Coronary artery (tissue), 2 donors: ENCODE measurements at regions not wholly inside any gene's neighbourhood (a gene's known extent, or its start where the extent isn't known, plus 50 kb on each side); places are given as distances from the start of the nearest gene placed in this dataset.
"Not testable (repeated sequence)": the region's sequence is repeated elsewhere in the genome, so short reads cannot be mapped to it uniquely, and the experiment has no call there.

Source experiments
- DNase-seq: peaks from one replicate; pipeline ENCODE4 v3.0.0-alpha.2; 2017; ENCODE audit warnings: low spot score
- H3K27ac ChIP-seq, 2 donors: fragments of 200-600 bp; sonication (generic); one replicate each; pipeline ENCODE4 v1.5.1; 2016 to 2019
- H3K4me3 ChIP-seq: fragments of 200-600 bp; sonication (generic); 2 replicates; pipeline ENCODE4 v1.5.1; 2016; ENCODE audit warnings: mild to moderate bottlenecking, moderate library complexity
- TF ChIP-seq, protein P1 (sequence below): fragments of 200-600 bp; sonication (generic); IDR thresholded peaks from one replicate; pipeline ENCODE4 v1.5.1; 2019; ENCODE audit warnings: antibody characterized with exemption

DNA sequence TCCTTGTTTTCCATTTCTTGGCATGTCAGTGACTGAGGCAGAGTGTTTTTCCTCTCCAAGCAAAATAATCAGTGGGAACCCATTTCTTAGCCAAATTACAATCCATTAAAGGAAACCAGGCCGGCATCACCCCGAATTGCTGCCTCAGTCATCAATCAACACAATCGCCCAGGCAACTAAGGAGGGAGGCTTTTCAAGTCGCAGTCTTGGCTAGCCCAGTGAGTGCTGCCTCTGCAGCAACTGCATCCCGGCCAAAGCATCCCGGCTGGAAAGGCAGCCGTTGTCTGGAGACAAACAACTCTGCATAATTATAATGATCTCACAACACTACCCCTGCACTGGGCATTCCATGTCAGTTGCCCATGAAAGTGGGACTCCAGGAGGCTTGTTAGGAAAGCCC is 213.5 kb upstream of the PRICKLE2 start:
- DNase-seq, result no peak
- Histone ChIP-seq H3K27ac (no peak overlapping the region), H3K4me3 (no peak overlapping the region)
- TF ChIP-seq, protein P1, sequence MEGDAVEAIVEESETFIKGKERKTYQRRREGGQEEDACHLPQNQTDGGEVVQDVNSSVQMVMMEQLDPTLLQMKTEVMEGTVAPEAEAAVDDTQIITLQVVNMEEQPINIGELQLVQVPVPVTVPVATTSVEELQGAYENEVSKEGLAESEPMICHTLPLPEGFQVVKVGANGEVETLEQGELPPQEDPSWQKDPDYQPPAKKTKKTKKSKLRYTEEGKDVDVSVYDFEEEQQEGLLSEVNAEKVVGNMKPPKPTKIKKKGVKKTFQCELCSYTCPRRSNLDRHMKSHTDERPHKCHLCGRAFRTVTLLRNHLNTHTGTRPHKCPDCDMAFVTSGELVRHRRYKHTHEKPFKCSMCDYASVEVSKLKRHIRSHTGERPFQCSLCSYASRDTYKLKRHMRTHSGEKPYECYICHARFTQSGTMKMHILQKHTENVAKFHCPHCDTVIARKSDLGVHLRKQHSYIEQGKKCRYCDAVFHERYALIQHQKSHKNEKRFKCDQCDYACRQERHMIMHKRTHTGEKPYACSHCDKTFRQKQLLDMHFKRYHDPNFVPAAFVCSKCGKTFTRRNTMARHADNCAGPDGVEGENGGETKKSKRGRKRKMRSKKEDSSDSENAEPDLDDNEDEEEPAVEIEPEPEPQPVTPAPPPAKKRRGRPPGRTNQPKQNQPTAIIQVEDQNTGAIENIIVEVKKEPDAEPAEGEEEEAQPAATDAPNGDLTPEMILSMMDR, result no peak

DNA sequence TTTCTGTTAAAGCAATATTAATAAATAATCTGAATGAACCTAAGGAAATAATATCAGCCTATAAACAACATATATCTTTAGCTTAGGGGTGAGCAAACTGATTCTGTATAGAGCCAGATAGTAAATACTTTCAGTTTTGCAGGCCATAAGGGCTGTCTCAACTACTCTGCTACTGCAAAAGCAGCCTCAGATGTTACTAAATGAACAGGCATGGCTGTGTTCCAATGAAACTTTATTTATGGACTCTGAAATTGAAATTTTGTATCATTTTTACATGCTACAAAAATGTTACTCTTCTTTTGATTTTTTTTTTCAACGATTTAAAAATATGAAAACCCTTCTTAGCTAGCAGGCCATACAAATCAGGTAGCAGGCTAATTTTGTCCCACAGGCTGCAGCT is 212.8 kb upstream of the PRICKLE2 start:
- Histone ChIP-seq H3K4me3 (no peak overlapping the region), H3K27ac (no peak overlapping the region)
- TF ChIP-seq, protein P1, result no peak
- no peak for DNase-seq

DNA sequence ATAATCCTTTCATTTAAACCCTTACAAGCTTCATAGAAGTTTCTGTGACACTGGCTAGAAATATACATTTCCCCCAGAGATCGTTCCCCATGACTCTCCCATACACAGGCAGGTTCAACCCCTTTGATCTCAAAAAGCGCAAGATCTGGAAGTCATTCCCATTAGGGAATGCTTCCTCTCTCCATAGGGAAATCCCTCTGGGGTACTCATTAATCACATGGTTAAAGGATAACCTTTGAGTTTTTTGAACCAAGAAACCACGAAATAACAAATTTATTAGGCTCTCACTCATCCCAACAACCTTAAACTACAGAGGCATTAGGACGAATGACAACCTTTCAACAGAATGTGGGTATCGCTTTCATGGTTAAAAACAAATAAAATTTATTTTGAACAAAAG is 211.9 kb upstream of the PRICKLE2 start:
- no peak for DNase-seq
- Histone ChIP-seq H3K27ac (no peak overlapping the region), H3K4me3 (no peak overlapping the region)
- TF ChIP-seq, protein P1, result no peak

DNA sequence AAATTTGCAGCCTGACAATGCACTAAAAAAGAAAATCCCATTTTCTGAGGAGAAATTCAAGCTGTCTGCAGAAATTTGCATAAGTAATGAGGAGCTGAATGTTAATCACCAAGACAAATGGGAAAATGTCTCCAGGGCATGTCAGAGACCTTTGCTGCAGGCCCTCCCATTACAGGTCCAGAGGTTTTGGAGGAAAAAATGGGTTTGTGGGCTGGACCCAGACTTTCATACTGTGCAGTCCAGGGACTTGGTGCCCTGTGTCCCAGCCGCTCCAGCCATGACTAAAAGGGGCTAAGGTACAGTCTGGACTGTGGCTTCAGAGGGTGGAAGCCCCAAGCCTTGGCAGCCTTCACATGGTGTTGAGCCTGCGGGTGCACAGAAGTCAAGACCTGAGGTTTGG is 209.8 kb upstream of the PRICKLE2 start:
- H3K27ac ChIP-seq, DNase-seq, H3K4me3 ChIP-seq: not testable (repeated sequence)

DNA sequence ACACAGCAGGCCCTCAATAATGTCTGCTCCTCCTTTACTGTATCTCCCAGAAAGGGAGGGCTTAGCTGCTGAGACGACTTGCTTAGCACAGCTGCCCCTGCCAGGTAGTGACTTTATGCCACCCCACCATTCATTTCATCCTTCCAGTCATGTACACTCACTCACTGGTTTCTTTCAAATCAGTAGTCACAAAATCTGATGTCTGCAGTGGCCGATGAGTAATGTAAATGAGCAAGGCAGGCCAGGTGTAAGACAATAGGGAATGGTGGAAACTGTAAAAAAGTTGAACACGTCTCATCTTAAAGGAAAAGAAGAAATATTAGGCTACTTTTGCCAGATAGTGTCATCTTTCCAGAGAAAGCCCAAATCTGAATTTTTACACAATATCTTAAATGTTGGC is 207.6 kb upstream of the PRICKLE2 start:
- DNase-seq, result no peak
- no peak overlapping the region for H3K27ac ChIP-seq
- TF ChIP-seq, protein P1, result no peak
- no peak overlapping the region for H3K4me3 ChIP-seq

DNA sequence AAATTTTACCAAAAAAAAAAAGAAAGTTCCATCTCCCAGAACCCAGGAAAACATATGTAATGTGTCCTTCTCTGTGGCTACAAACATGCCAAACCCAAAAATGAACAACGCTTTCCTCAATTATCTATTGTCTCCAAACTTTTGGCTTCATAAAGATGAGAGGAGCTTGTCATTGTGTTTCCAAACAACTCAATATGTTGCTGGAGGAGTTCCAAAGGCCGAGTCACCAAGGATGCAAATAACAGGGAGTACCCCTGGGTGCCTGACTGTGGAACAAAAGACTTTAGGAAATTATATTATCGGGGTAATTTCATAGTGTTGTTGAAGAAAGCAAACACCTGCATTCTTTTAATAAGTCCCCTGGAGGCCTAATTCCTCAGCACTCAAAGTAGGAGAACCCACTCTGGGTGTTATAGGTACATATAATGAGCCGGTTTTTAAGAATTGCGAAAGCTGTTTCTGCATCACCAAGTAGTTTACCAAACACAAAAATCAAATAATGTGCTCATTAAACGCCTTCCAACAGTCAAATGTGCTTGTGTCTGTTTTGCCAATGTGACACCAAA is 206.3 kb upstream of the PRICKLE2 start:
- DNase-seq, result no peak
- TF ChIP-seq, protein P1, result no peak
- no peak overlapping the region for H3K27ac ChIP-seq
- no peak overlapping the region for H3K4me3 ChIP-seq

DNA sequence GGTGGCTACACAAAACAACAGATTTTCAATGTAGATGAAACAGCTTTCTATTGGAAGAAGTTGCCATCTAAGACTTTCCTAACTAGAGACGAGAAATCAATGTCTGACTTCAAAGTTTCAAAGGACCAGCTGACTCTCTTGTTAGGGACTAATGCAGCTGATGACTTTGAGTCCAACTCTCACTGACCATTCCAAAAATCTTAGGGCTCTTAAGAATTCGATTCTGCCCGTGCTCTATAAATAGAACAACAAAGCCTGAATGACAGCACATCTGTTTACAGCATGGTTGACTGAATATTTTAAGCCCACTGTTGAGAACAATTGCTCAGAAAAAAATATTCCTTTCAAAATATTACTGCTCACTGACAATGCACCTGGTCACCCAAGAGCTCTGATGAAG is 202.4 kb upstream of the PRICKLE2 start:
- TF ChIP-seq, protein P1, result no peak

DNA sequence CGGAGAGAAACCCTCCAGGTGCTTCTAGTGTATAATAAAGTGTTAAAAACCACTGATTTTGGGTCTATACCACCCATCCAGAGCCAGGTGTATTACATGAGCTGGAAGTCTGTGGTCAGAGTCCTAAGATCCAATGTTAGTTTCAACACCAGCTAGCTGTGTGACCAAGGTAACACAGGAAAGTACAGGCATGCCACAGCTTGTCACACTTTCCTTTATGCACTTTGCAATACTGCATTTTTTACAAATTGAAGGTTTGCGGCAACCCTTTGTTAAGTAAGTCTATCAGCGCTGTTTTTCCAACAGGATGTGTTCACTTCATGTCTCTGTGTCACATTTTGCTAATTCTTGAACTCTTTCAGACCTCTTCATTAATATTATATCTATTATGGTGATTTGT is 201.3 kb upstream of the PRICKLE2 start:
- TF ChIP-seq, protein P1, result no peak
- no peak overlapping the region for H3K27ac ChIP-seq
- no peak for DNase-seq
- H3K4me3 ChIP-seq, result no peak overlapping the region

More for the DNA sequence above, 202.4 kb upstream of the PRICKLE2 start:
- Histone ChIP-seq H3K4me3 (no peak overlapping the region), H3K27ac (no peak overlapping the region)
- no peak for DNase-seq
